ENCODE measurements at regions not wholly inside any gene's neighbourhood (a gene's known extent, or its start where the extent isn't known, plus 50 kb on each side); places are given as distances from the start of the nearest gene placed in this dataset.

GRCh38 chr10:85039311-85039710, 710.9 kb downstream of the CCSER2 start:
- peaks cover 1% of the 10 kb centered on the region for H3K27me3 Mint-ChIP-seq (ENCODE audit: insufficient read depth, low read depth, poor library complexity)
- no peaks in the 10 kb centered on the region for H3K9me2 ChIP-seq (ENCODE audit: insufficient read depth)
- no peak for TF ChIP-seq ZNF114 (CRISPR knock-in tag; IDR thresholded peaks at IDR 0.05)
- no peak for TF ChIP-seq CREB1 (CRISPR knock-in tag; IDR thresholded peaks at IDR 0.05; ENCODE audit: low read depth)
- TF ChIP-seq ZNF462 (CRISPR knock-in tag; IDR thresholded peaks at IDR 0.05), result no peak
- TF ChIP-seq ZNF331 (CRISPR knock-in tag; IDR thresholded peaks at IDR 0.05; ENCODE audit: low read depth), result no peak
- no peak for TF ChIP-seq CTCF (conservative IDR thresholded peaks at IDR 0.05; ENCODE audit: low read depth in 2 of 2)
- no peak for TF ChIP-seq EZH2phosphoT487 (IDR thresholded peaks at IDR 0.05; ENCODE audit: unreplicated experiment)
- no peak for TF ChIP-seq EZH2 (IDR thresholded peaks at IDR 0.05; ENCODE audit: low read depth, unreplicated experiment)
- TF ChIP-seq JUNB (IDR thresholded peaks at IDR 0.05; ENCODE audit: unreplicated experiment), result no peak
- no peak for TF ChIP-seq NANOG (IDR thresholded peaks at IDR 0.05; ENCODE audit: borderline replicate concordance)
- no peak for TF ChIP-seq POLR2AphosphoS5 (IDR thresholded peaks at IDR 0.05; ENCODE audit: low read depth)
- no peak for TF ChIP-seq STAT1 (IDR thresholded peaks at IDR 0.05; ENCODE audit: unreplicated experiment)
- no peak for TF ChIP-seq ETS1 (IDR thresholded peaks at IDR 0.05)
- TF ChIP-seq REST (IDR thresholded peaks at IDR 0.05; ENCODE audit: unreplicated experiment), result no peak
- H3K4me3 ChIP-seq, result no peak overlapping the region
- ATAC-seq, result no peak
- H3K79me2 ChIP-seq (replicated peaks; ENCODE audit: insufficient read depth), result no peaks in the 10 kb centered on the region
- no peak for DNase-seq (ENCODE audit: low spot score)
- no peaks in the 10 kb centered on the region for H3K27me3 ChIP-seq (ENCODE audit: insufficient read depth)
- H4K20me1 ChIP-seq (replicated peaks; ENCODE audit: insufficient read depth), result no peaks in the 10 kb centered on the region
- H3K27ac ChIP-seq (ENCODE audit: low read depth), result no peak overlapping the region
- no peaks in the 10 kb centered on the region for H3K4me1 ChIP-seq (ENCODE audit: insufficient read depth)
- H2AFZ ChIP-seq, result no peak overlapping the region
- H3K36me3 Mint-ChIP-seq (ENCODE audit: low read depth), result peaks cover 14% of the 10 kb centered on the region; the same call in 2 of the 3 replicates
- no peak overlapping the region for H3K27ac Mint-ChIP-seq
- H3K4me3 Mint-ChIP-seq, result no peak overlapping the region
- H3K4me2 ChIP-seq, result no peak overlapping the region
- peaks cover 83% of the 10 kb centered on the region for H3K9me3 Mint-ChIP-seq
- H3K4me1 Mint-ChIP-seq, result peaks cover 7% of the 10 kb centered on the region; the same call in 1 of the 3 replicates
- no peaks in the 10 kb centered on the region for H3F3A ChIP-seq (replicated peaks; ENCODE audit: low read depth)
- peaks cover 5% of the 10 kb centered on the region; the same call in 1 of the 2 replicates for H3K36me3 ChIP-seq (ENCODE audit: insufficient read depth)

All from GM23338 (cell line).